Breast epithelium (tissue), 3 donors: ENCODE measurements at regions not wholly inside any gene's neighbourhood (a gene's known extent, or its start where the extent isn't known, plus 50 kb on each side); places are given as distances from the start of the nearest gene placed in this dataset.

Experiments
- POLR2A ChIP-seq: fragments of 450-650 bp; IDR thresholded peaks from one replicate; pipeline ENCODE4 v1.6.1; 2016; ENCODE audit warnings: antibody characterized with exemption, mild to moderate bottlenecking, moderate library complexity
- POLR2AphosphoS5 ChIP-seq, 3 donors: sonication (generic); formaldehyde crosslinking; IDR thresholded peaks; one replicate each; pipeline ENCODE4 v1.6.1; 2017; ENCODE audit warnings: antibody characterized with exemption in 3 of 3
- TF ChIP-seq, protein P1 (sequence below), 3 donors: fragments of 450-650 bp; IDR thresholded peaks; one replicate each; pipeline ENCODE4 v1.5.1; 2016 to 2017; ENCODE audit warnings: antibody characterized with exemption in 3 of 3, mild to moderate bottlenecking in 3 of 3, moderate library complexity in 3 of 3

DNA sequence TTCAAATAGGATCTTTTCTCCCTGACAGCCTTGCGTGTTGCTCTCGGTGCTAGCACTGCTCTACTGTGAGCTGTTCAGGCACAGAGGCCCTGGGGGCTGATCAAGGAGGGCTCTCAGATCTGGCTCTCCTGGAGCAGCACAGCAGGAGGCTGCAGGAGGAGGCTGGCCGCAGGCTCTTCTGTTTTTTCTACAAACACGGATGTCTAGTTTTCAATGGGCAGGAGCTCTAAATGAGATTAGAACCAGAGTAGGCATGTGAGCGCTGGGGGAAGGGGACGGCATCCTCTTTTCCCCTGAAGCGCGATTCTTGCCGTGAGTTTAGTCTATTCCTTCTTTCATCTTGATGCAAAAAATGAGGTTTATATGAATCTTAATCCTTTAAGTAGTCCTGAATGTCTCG is 61.7 kb upstream of the IRX4 start:
- TF ChIP-seq, protein P1, sequence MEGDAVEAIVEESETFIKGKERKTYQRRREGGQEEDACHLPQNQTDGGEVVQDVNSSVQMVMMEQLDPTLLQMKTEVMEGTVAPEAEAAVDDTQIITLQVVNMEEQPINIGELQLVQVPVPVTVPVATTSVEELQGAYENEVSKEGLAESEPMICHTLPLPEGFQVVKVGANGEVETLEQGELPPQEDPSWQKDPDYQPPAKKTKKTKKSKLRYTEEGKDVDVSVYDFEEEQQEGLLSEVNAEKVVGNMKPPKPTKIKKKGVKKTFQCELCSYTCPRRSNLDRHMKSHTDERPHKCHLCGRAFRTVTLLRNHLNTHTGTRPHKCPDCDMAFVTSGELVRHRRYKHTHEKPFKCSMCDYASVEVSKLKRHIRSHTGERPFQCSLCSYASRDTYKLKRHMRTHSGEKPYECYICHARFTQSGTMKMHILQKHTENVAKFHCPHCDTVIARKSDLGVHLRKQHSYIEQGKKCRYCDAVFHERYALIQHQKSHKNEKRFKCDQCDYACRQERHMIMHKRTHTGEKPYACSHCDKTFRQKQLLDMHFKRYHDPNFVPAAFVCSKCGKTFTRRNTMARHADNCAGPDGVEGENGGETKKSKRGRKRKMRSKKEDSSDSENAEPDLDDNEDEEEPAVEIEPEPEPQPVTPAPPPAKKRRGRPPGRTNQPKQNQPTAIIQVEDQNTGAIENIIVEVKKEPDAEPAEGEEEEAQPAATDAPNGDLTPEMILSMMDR (IDR thresholded peaks at IDR 0.05) = no peak
- TF ChIP-seq POLR2AphosphoS5 (IDR thresholded peaks at IDR 0.05) = no peak
- TF ChIP-seq POLR2A = no peak
